ENCODE measurements at regions not wholly inside any gene's neighbourhood (a gene's known extent, or its start where the extent isn't known, plus 50 kb on each side); places are given as distances from the start of the nearest gene placed in this dataset.

DNA sequence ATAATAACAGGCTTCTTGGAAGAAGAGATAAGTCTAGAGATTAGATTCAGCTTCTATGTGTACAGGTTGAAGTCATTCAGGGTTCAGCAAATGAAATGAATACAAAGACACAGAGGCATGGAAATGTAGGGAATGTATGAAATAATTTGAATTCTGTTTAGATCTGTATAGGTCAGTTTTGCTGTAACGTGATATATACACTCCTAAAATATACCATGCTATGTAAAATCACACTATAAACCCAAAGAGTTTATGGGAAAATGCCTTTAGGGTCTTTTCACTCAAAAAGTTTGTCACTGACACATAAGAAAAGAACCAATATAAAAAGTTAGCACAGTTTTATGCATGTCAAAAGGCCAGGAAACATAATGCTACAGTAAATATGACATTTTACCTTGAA lies 854.0 kb downstream of the LRFN5 start:
- no peak for DNase-seq (ENCODE audit: low spot score in 2 of 2)
- no peak overlapping the region for H3K4me3 ChIP-seq (ENCODE audit: low read depth, poor library complexity, severe bottlenecking)
- WGBS, 2 donors, result 64 to 68% methylated on average over 1 of the region's 1 CpG
- intact Hi-C loops (cut with DNase I; ENCODE audit: low total_unique reads), result no loop called here
- TF ChIP-seq CTCF (IDR thresholded peaks at IDR 0.05) (no peak), POLR2A (IDR thresholded peaks at IDR 0.05) (no peak)

- intact Hi-C loops (cut with DNase I; ENCODE audit: low total_unique reads), result no loop called here
- 75 to 78% methylated on average over 3 of the region's 3 CpGs for WGBS, 2 donors
- H3K4me3 ChIP-seq (ENCODE audit: low read depth, poor library complexity, severe bottlenecking), result no peak overlapping the region
- DNase-seq (ENCODE audit: low spot score in 2 of 2), result no peak
- TF ChIP-seq POLR2A (IDR thresholded peaks at IDR 0.05), result no peak
- TF ChIP-seq CTCF (IDR thresholded peaks at IDR 0.05), result no peak
These were observed 852.6 kb downstream of the LRFN5 start for GRCh38 chr14:42459171-42459685.

DNA sequence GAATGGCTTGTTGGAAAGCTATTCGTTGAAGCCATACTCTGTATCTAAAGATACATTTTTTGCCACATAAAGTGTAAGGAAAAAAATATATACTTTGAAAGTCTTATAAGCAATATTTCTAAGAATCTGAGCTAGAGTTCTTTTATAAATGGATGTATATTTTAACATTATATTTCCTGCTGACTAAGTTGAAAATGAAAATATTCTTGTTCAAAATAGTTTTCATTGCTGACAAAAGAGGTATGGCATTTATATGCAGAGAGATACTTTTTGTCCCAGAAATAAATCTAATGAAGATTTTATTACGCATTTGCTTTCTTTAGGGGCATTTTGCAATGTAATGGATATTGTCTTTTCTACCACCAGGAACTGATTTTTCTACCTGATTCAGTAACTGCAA lies 834.9 kb downstream of the LRFN5 start:
- no peak for TF ChIP-seq CTCF (IDR thresholded peaks at IDR 0.05)
- no peak for TF ChIP-seq POLR2A (IDR thresholded peaks at IDR 0.05)
- no peak overlapping the region for H3K4me3 ChIP-seq (ENCODE audit: low read depth, poor library complexity, severe bottlenecking)
- intact Hi-C loops (cut with DNase I; ENCODE audit: low total_unique reads), result no loop called here
- DNase-seq (ENCODE audit: low spot score in 2 of 2), result no peak
- 70 to 77% methylated on average over 2 of the region's 2 CpGs for WGBS, 2 donors

DNA sequence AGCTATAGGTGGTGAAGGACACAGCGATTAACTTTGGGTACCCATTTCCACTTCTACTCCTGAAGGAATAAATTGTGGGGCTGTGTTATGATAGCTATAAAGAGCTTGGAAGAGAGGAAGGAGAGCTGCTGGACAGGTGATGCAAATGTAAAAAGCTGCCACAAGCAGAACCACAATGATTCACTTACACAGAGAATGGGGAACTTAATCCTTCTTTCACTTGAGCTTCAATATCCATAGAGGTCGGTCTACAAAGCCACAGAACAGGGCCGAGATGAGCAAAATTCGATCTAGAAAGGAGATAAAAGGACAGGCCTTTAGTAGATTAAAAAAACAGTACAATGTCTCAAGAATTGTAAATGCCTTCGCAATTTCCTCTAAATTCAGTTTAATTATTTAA lies 831.1 kb downstream of the LRFN5 start:
- intact Hi-C loops (cut with DNase I; ENCODE audit: low total_unique reads), result no loop called here
- TF ChIP-seq POLR2A (IDR thresholded peaks at IDR 0.05), result no peak
- no peak for TF ChIP-seq CTCF (IDR thresholded peaks at IDR 0.05)
- H3K4me3 ChIP-seq (ENCODE audit: low read depth, poor library complexity, severe bottlenecking), result no peak overlapping the region
- no peak for DNase-seq (ENCODE audit: low spot score in 2 of 2)
- 73 to 74% methylated on average over 5 of the region's 5 CpGs for WGBS, 2 donors

DNA sequence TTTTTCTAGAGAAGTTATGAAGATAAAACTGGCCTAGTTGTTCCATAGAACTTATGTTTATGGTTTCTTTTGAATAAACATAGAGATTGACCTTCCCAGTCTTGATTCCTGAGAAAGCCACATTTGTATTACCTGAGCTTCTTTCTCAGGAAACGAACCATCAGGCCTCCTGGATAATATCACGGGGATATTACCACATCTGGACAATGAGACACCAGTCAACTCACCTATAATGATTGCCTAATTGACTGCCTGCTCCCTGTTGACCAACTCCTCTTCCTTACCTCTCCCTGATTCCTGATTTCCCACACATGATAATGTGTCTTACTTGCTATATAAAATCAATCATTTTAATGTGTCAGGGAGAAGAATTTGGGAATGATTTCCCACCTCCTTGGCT lies 822.7 kb downstream of the LRFN5 start:
- WGBS, 2 donors, result 25 to 37% methylated on average over 2 of the region's 2 CpGs
- intact Hi-C loops (cut with DNase I; ENCODE audit: low total_unique reads), result no loop called here
- no peak overlapping the region for H3K4me3 ChIP-seq (ENCODE audit: low read depth, poor library complexity, severe bottlenecking)
- DNase-seq (ENCODE audit: low spot score in 2 of 2), result no peak
- TF ChIP-seq POLR2A (IDR thresholded peaks at IDR 0.05) (no peak), CTCF (IDR thresholded peaks at IDR 0.05) (no peak)

GRCh38 chr14:42428996-42429395 lies 822.3 kb downstream of the LRFN5 start:
- WGBS, 2 donors, result 22 to 33% methylated on average over 1 of the region's 1 CpG
- intact Hi-C loops (cut with DNase I; ENCODE audit: low total_unique reads), result no loop called here
- TF ChIP-seq POLR2A (IDR thresholded peaks at IDR 0.05) (no peak), CTCF (IDR thresholded peaks at IDR 0.05) (no peak)
- H3K4me3 ChIP-seq (ENCODE audit: low read depth, poor library complexity, severe bottlenecking), result no peak overlapping the region
- no peak for DNase-seq (ENCODE audit: low spot score in 2 of 2)

Data from lower leg skin (tissue), 4 donors.